PC-9 (cell line): ENCODE measurements at regions not wholly inside any gene's neighbourhood (a gene's known extent, or its start where the extent isn't known, plus 50 kb on each side); places are given as distances from the start of the nearest gene placed in this dataset.

Experiments
- BruUV-seq: library from RNA; stranded (reverse); fragments of 400-500 nt; replicated peaks from 2 replicates; lab custom pipeline; 2021; lab: Mats Ljungman, UMichigan
- CTCF ChIA-PET: fragments of 300-600 bp; sonication (Branson Sonifier 250); formaldehyde crosslinking; loops from one replicate; lab custom pipeline; 2022; ENCODE audit warnings: antibody characterized with exemption; lab: Charles Lee
- POLR2A ChIA-PET: fragments of 300-600 bp; sonication (Branson Sonifier 250); formaldehyde crosslinking; loops from one replicate; lab custom pipeline; 2022; ENCODE audit warnings: antibody characterized with exemption; ENCODE audit not compliant: unreplicated experiment; lab: Charles Lee
- DNase-seq, 2 experiments: peaks; one replicate each; pipeline versions ENCODE4 v3.0.0 to v3.0.0-alpha.2; 2015 to 2022; ENCODE audit warnings: mixed read lengths in 1 of 2
- H2AFZ ChIP-seq: fragments of 200-600 bp; sonication (generic); 2 replicates; pipeline ENCODE4 v1.8.1; 2017; ENCODE audit warnings: antibody characterized with exemption
- H3F3A ChIP-seq: fragments of 200-600 bp; sonication (generic); 2 replicates; pipeline ENCODE4 v1.8.1; 2017; ENCODE audit warnings: antibody characterized with exemption, mild to moderate bottlenecking, low read depth; ENCODE audit not compliant: insufficient read depth
- H3K27ac ChIP-seq: fragments of 200-600 bp; sonication (generic); 2 replicates; pipeline ENCODE4 v1.6.1; 2016; ENCODE audit warnings: mixed run types
- H3K27me3 ChIP-seq: fragments of 200-600 bp; sonication (generic); 2 replicates; pipeline ENCODE4 v1.6.1; 2016; ENCODE audit warnings: low read depth, mixed run types; ENCODE audit not compliant: insufficient read depth
- H3K36me3 ChIP-seq: fragments of 200-600 bp; sonication (generic); 2 replicates; pipeline ENCODE4 v1.6.1; 2016; ENCODE audit warnings: low read depth, mixed run types
- H3K4me1 ChIP-seq: fragments of 200-600 bp; sonication (generic); replicated peaks from 2 replicates; pipeline ENCODE4 v1.6.1; 2016; ENCODE audit warnings: mixed run types; ENCODE audit not compliant: insufficient read depth
- H3K4me2 ChIP-seq: fragments of 200-600 bp; sonication (generic); 2 replicates; pipeline ENCODE4 v1.6.1; 2017; ENCODE audit warnings: mixed run types
- H3K4me3 ChIP-seq: fragments of 200-600 bp; sonication (generic); 2 replicates; pipeline ENCODE4 v1.6.1; 2016; ENCODE audit warnings: mixed run types
- H3K79me2 ChIP-seq: fragments of 200-600 bp; sonication (generic); 2 replicates; pipeline ENCODE4 v1.6.1; 2017; ENCODE audit warnings: low read depth, mixed run types
- H3K9me2 ChIP-seq: fragments of 200-600 bp; sonication (generic); 2 replicates; pipeline ENCODE4 v1.8.1; 2017; ENCODE audit warnings: mild to moderate bottlenecking; ENCODE audit not compliant: insufficient read depth
- H3K9me3 ChIP-seq: fragments of 200-600 bp; sonication (generic); 2 replicates; pipeline ENCODE4 v1.8.1; 2016; ENCODE audit warnings: low read depth; ENCODE audit not compliant: insufficient read depth
- H4K20me1 ChIP-seq: fragments of 200-600 bp; sonication (generic); 2 replicates; pipeline ENCODE4 v1.8.1; 2017; ENCODE audit not compliant: insufficient read depth
- CTCF ChIP-seq: fragments of 200-600 bp; sonication (generic); conservative IDR thresholded peaks from 2 replicates; pipeline ENCODE4 v1.6.1; 2017; ENCODE audit warnings: mixed run types, antibody characterized with exemption, mild to moderate bottlenecking, moderate library complexity
- EZH2 ChIP-seq: fragments of 200-600 bp; sonication (generic); IDR thresholded peaks from 2 replicates; pipeline ENCODE4 v1.8.0; 2017; ENCODE audit warnings: antibody characterized with exemption, low read depth
- intact Hi-C: fragments of 100-400 bp; cut with micrococcal nuclease; formaldehyde crosslinking; loops from one replicate; pipeline ENCODE4 v1.10.0; 2022; ENCODE audit not compliant: unreplicated experiment

GRCh38 chr4:116386856-116387255 is 698.5 kb downstream of the TRAM1L1 start:
- no peaks in the 10 kb centered on the region for H3K79me2 ChIP-seq
- no peaks in the 10 kb centered on the region for H3K36me3 ChIP-seq
- H3K4me3 ChIP-seq = no peak overlapping the region
- no peak for DNase-seq
- BruUV-seq = no TSS peak
- no peaks in the 10 kb centered on the region for H3K9me3 ChIP-seq
- no peaks in the 10 kb centered on the region for H3K4me1 ChIP-seq
- H3K4me2 ChIP-seq = no peak overlapping the region
- no peak for TF ChIP-seq EZH2
- TF ChIP-seq CTCF = no peak
- no peaks in the 10 kb centered on the region for H3F3A ChIP-seq
- ChIA-PET POLR2A (no interaction called here), CTCF (no interaction called here)
- no peaks in the 10 kb centered on the region for H3K9me2 ChIP-seq
- intact Hi-C loops = no loop called here
- H3K27me3 ChIP-seq = no peaks in the 10 kb centered on the region
- no peaks in the 10 kb centered on the region for H4K20me1 ChIP-seq
- no peak overlapping the region for H3K27ac ChIP-seq
- H2AFZ ChIP-seq = no peak overlapping the region

GRCh38 chr4:116385583-116385982 is 699.8 kb downstream of the TRAM1L1 start:
- POLR2A ChIA-PET = no interaction called here
- TF ChIP-seq CTCF (no peak), EZH2 (no peak)
- no peak overlapping the region for H2AFZ ChIP-seq
- no peaks in the 10 kb centered on the region for H3K9me3 ChIP-seq
- H3K4me3 ChIP-seq = no peak overlapping the region
- H3K36me3 ChIP-seq = no peaks in the 10 kb centered on the region
- CTCF ChIA-PET = no interaction called here
- H3K4me2 ChIP-seq = no peak overlapping the region
- no TSS peak for BruUV-seq
- H3K9me2 ChIP-seq = no peaks in the 10 kb centered on the region
- no peaks in the 10 kb centered on the region for H3K79me2 ChIP-seq
- H3F3A ChIP-seq = no peaks in the 10 kb centered on the region
- no peak overlapping the region for H3K27ac ChIP-seq
- DNase-seq = no peak
- no peaks in the 10 kb centered on the region for H3K4me1 ChIP-seq
- no peaks in the 10 kb centered on the region for H3K27me3 ChIP-seq
- no peaks in the 10 kb centered on the region for H4K20me1 ChIP-seq
- intact Hi-C loops = no loop called here

- Histone ChIP-seq H3K27ac (no peak overlapping the region), H3K36me3 (no peaks in the 10 kb centered on the region), H3K27me3 (no peaks in the 10 kb centered on the region), H3K9me3 (no peaks in the 10 kb centered on the region), H2AFZ (no peak overlapping the region), H3K4me2 (no peak overlapping the region), H3K79me2 (no peaks in the 10 kb centered on the region), H4K20me1 (no peaks in the 10 kb centered on the region), H3F3A (no peaks in the 10 kb centered on the region), H3K4me3 (no peak overlapping the region), H3K9me2 (no peaks in the 10 kb centered on the region), H3K4me1 (no peaks in the 10 kb centered on the region)
- intact Hi-C loops = no loop called here
- ChIA-PET CTCF (no interaction called here), POLR2A (no interaction called here)
- DNase-seq = no peak
- BruUV-seq = no TSS peak
- no peak for TF ChIP-seq CTCF
- no peak for TF ChIP-seq EZH2
These were observed 710.6 kb downstream of the TRAM1L1 start for GRCh38 chr4:116374815-116375214.
